Stomach (tissue), 4 donors: ENCODE measurements at regions not wholly inside any gene's neighbourhood (a gene's known extent, or its start where the extent isn't known, plus 50 kb on each side); places are given as distances from the start of the nearest gene placed in this dataset.

ENCODE experiments used
- CTCF ChIP-seq, 7 experiments: fragments of 450-650 bp in 4 of 7; fragments of 200-600 bp in 3 of 7; sonication (generic) in 3 of 7; IDR thresholded peaks; one replicate each; pipeline ENCODE4 v1.5.1; 2016 to 2019; ENCODE audit warnings: antibody characterized with exemption in 7 of 7, control low read depth in 2 of 7, mild to moderate bottlenecking in 1 of 7
- EP300 ChIP-seq: sonication (generic); formaldehyde crosslinking; IDR thresholded peaks from one replicate; pipeline ENCODE4 v1.6.1; 2017; ENCODE audit warnings: antibody characterized with exemption
- POLR2A ChIP-seq, 4 donors: fragments of 450-650 bp; IDR thresholded peaks; one replicate each; pipeline ENCODE4 v1.6.1; 2016; ENCODE audit warnings: antibody characterized with exemption in 4 of 4, control low read depth in 2 of 4, mild to moderate bottlenecking in 1 of 4, moderate library complexity in 1 of 4
- POLR2AphosphoS5 ChIP-seq, 3 donors: sonication (generic); formaldehyde crosslinking; IDR thresholded peaks; one replicate each; pipeline ENCODE4 v1.6.1; 2016; ENCODE audit warnings: antibody characterized with exemption in 3 of 3

GRCh38 chr13:47067306-47067705, 170.5 kb upstream of the HTR2A start:
- TF ChIP-seq POLR2A (IDR thresholded peaks at IDR 0.05) (no peak), CTCF (IDR thresholded peaks at IDR 0.05) (no peak), EP300 (no peak), POLR2AphosphoS5 (IDR thresholded peaks at IDR 0.05) (no peak)
